ENCODE measurements at regions not wholly inside any gene's neighbourhood (a gene's known extent, or its start where the extent isn't known, plus 50 kb on each side); places are given as distances from the start of the nearest gene placed in this dataset.

- no peak overlapping the region for H3K4me3 ChIP-seq (ENCODE audit: control insufficient read depth, low read depth, low read length)
- no peak for DNase-seq (ENCODE audit: low read depth)
- TF ChIP-seq CTCF (conservative IDR thresholded peaks at IDR 0.05; ENCODE audit: control insufficient read depth, insufficient read depth, low read depth, low read length), result no peak
Measured at GRCh38 chr5:3875144-3875543, 279.5 kb downstream of the IRX1 start.

- no peak for DNase-seq (ENCODE audit: low read depth)
Measured at GRCh38 chr5:3878267-3878666, 282.6 kb downstream of the IRX1 start.

GRCh38 chr5:3883040-3883439 lies 287.4 kb downstream of the IRX1 start:
- H3K4me3 ChIP-seq (ENCODE audit: control insufficient read depth, low read depth, low read length), result no peak overlapping the region
- no peak for TF ChIP-seq CTCF (conservative IDR thresholded peaks at IDR 0.05; ENCODE audit: control insufficient read depth, insufficient read depth, low read depth, low read length)
- no peak for DNase-seq (ENCODE audit: low read depth)

More at GRCh38 chr5:3878267-3878666, 282.6 kb downstream of the IRX1 start:
- H3K4me3 ChIP-seq (ENCODE audit: control insufficient read depth, low read depth, low read length), result no peak overlapping the region
- TF ChIP-seq CTCF (conservative IDR thresholded peaks at IDR 0.05; ENCODE audit: control insufficient read depth, insufficient read depth, low read depth, low read length), result no peak

GRCh38 chr5:3886524-3887451 lies 291.2 kb downstream of the IRX1 start:
- TF ChIP-seq CTCF (conservative IDR thresholded peaks at IDR 0.05; ENCODE audit: control insufficient read depth, insufficient read depth, low read depth, low read length), result no peak
- DNase-seq (ENCODE audit: low read depth), result no peak
- no peak overlapping the region for H3K4me3 ChIP-seq (ENCODE audit: control insufficient read depth, low read depth, low read length)

GRCh38 chr5:3888310-3888709 lies 292.7 kb downstream of the IRX1 start:
- DNase-seq (ENCODE audit: low read depth), result no peak
- no peak for TF ChIP-seq CTCF (conservative IDR thresholded peaks at IDR 0.05; ENCODE audit: control insufficient read depth, insufficient read depth, low read depth, low read length)
- no peak overlapping the region for H3K4me3 ChIP-seq (ENCODE audit: control insufficient read depth, low read depth, low read length)

- DNase-seq (ENCODE audit: low read depth), result no peak
Measured at GRCh38 chr5:3889412-3890142, 293.9 kb downstream of the IRX1 start.

More at GRCh38 chr5:3889412-3890142, 293.9 kb downstream of the IRX1 start:
- TF ChIP-seq CTCF (conservative IDR thresholded peaks at IDR 0.05; ENCODE audit: control insufficient read depth, insufficient read depth, low read depth, low read length), result no peak
- H3K4me3 ChIP-seq (ENCODE audit: control insufficient read depth, low read depth, low read length), result no peak overlapping the region
